SK-N-SH treated with all-trans-retinoic acid at 6 μM for 48 hours (cell line): ENCODE measurements at regions not wholly inside any gene's neighbourhood (a gene's known extent, or its start where the extent isn't known, plus 50 kb on each side); places are given as distances from the start of the nearest gene placed in this dataset.

Source experiments
- CSDC2 ChIP-seq: fragments of 250-450 bp; sonication (Bioruptor Pico); IDR thresholded peaks from 2 replicates; pipeline ENCODE4 v1.5.0; 2020; ENCODE audit warnings: mild to moderate bottlenecking, moderate library complexity
- GLIS3 ChIP-seq: fragments of 250-450 bp; sonication (Bioruptor Pico); IDR thresholded peaks from 2 replicates; pipeline ENCODE4 v1.5.0; 2020; ENCODE audit warnings: mild to moderate bottlenecking, moderate library complexity
- ISL1 ChIP-seq: fragments of 250-450 bp; sonication (Bioruptor Pico); IDR thresholded peaks from 2 replicates; pipeline ENCODE4 v2.1.2; 2022; ENCODE audit warnings: mild to moderate bottlenecking, moderate library complexity
- OSR1 ChIP-seq: fragments of 250-450 bp; sonication (Bioruptor Pico); IDR thresholded peaks from 2 replicates; pipeline ENCODE4 v1.8.0; 2022; ENCODE audit warnings: moderate library complexity, mild to moderate bottlenecking, inconsistent platforms
- PATZ1 ChIP-seq: fragments of 250-450 bp; sonication (Bioruptor Pico); IDR thresholded peaks from 2 replicates; pipeline ENCODE4 v1.8.0; 2020; ENCODE audit warnings: mild to moderate bottlenecking, moderate library complexity, borderline replicate concordance
- PPARA ChIP-seq: fragments of 250-450 bp; sonication (Bioruptor Pico); IDR thresholded peaks from 2 replicates; pipeline ENCODE4 v1.5.0; 2020; ENCODE audit warnings: mild to moderate bottlenecking, borderline replicate concordance
- RARB ChIP-seq: fragments of 250-450 bp; sonication (Bioruptor Pico); IDR thresholded peaks from 2 replicates; pipeline ENCODE4 v1.8.0; 2021; ENCODE audit warnings: mild to moderate bottlenecking, moderate library complexity
- SNAI2 ChIP-seq: fragments of 250-450 bp; sonication (Bioruptor Pico); IDR thresholded peaks from 2 replicates; pipeline ENCODE4 v1.5.0; 2020; ENCODE audit warnings: mild to moderate bottlenecking, moderate library complexity
- ZFP3 ChIP-seq: fragments of 250-450 bp; sonication (Bioruptor Pico); IDR thresholded peaks from 2 replicates; pipeline ENCODE4 v1.5.0; 2020; ENCODE audit warnings: mild to moderate bottlenecking, moderate library complexity
- ZFP30 ChIP-seq: fragments of 450-650 bp; formaldehyde crosslinking; IDR thresholded peaks from 2 replicates; pipeline ENCODE4 v1.5.0; 2022; ENCODE audit warnings: mild to moderate bottlenecking, moderate library complexity
- ZNF565 ChIP-seq: fragments of 450-650 bp; formaldehyde crosslinking; conservative IDR thresholded peaks from 2 replicates; pipeline ENCODE4 v1.5.0; 2020; ENCODE audit warnings: low read depth, mild to moderate bottlenecking, moderate library complexity
- ZNF70 ChIP-seq: fragments of 450-650 bp; formaldehyde crosslinking; IDR thresholded peaks from 2 replicates; pipeline ENCODE4 v1.5.0; 2020; ENCODE audit warnings: mild to moderate bottlenecking, moderate library complexity
- TF ChIP-seq, protein P1 (sequence below): fragments of 250-450 bp; sonication (Bioruptor Pico); IDR thresholded peaks from 2 replicates; pipeline ENCODE4 v1.5.1; 2020; ENCODE audit warnings: low read depth, mild to moderate bottlenecking, moderate library complexity

DNA sequence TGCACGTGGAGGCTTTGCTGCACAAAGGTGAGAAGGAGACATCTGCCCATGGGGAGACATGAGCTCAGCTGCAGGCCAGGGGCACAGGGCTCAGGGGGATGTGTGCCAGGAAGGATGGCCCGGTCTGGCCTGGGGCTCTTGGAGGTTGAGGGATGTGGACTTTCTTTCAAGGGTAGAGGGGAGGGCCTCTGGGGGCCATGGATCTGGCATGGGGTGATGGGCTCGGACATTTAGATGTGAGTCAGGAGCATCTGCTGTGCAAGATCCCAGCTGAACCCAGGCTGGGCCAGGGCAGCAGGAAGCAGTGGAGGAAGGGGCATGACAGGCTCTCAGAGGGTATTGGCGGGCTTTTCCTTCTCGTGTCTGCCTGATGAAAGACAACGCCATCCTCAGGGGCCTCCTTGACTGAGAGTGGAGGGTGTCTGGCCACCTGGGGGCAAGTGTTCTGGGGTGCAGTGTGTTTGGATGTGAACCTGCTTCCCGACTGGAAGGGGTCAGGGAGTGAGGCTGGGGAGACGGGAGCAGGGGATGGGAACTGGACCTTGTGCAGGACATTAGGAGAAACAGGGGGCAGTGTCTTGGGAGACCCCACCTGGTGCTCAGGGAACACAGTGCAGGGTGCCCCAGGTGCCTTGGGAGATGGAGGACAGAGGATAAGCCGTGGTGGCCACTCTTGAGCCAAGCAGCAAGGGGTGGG lies 156.1 kb downstream of the ERMARD start:
- no peak for TF ChIP-seq SNAI2 (CRISPR knock-in tag)
- TF ChIP-seq, protein P1, sequence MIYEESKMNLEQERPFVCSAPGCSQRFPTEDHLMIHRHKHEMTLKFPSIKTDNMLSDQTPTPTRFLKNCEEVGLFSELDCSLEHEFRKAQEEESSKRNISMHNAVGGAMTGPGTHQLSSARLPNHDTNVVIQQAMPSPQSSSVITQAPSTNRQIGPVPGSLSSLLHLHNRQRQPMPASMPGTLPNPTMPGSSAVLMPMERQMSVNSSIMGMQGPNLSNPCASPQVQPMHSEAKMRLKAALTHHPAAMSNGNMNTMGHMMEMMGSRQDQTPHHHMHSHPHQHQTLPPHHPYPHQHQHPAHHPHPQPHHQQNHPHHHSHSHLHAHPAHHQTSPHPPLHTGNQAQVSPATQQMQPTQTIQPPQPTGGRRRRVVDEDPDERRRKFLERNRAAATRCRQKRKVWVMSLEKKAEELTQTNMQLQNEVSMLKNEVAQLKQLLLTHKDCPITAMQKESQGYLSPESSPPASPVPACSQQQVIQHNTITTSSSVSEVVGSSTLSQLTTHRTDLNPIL (CRISPR knock-in tag): no peak
- no peak for TF ChIP-seq ZNF565 (CRISPR knock-in tag)
- TF ChIP-seq ZNF70: no peak
- TF ChIP-seq PPARA (CRISPR knock-in tag): no peak
- TF ChIP-seq ISL1 (CRISPR knock-in tag): no peak
- TF ChIP-seq RARB (CRISPR knock-in tag): no peak
- TF ChIP-seq CSDC2: no peak
- TF ChIP-seq PATZ1 (CRISPR knock-in tag): no peak
- TF ChIP-seq ZFP3: no peak
- TF ChIP-seq GLIS3 (CRISPR knock-in tag): no peak
- no peak for TF ChIP-seq OSR1 (CRISPR knock-in tag)
- no peak for TF ChIP-seq ZFP30
